ENCODE measurements at regions not wholly inside any gene's neighbourhood (a gene's known extent, or its start where the extent isn't known, plus 50 kb on each side); places are given as distances from the start of the nearest gene placed in this dataset.

GRCh38 chr3:177490626-177491025 lies 293.3 kb upstream of the TBL1XR1 start:
- Histone ChIP-seq H3K4ac (replicated peaks; ENCODE audit: insufficient read length, low read depth, low read length) (no peak overlapping the region), H3K4me1 (replicated peaks in 1 of 4; ENCODE audit: control insufficient read depth in 3 of 4, insufficient read depth in 4 of 4, low read length in 3 of 4) (no peaks in the 10 kb centered on the region), H3K79me1 (ENCODE audit: low read depth, low read length) (no peaks in the 10 kb centered on the region), H3K4me2 (ENCODE audit: insufficient read depth in 1 of 2, low read depth in 2 of 2, low read length in 2 of 2) (no peak overlapping the region), H2BK5ac (ENCODE audit: low read depth, low read length) (no peak overlapping the region), H4K20me1 (replicated peaks in 1 of 2; ENCODE audit: control insufficient read depth in 1 of 2, insufficient read depth in 2 of 2, low read length in 2 of 2) (no peaks in the 10 kb centered on the region), H2BK12ac (ENCODE audit: low read depth, low read length) (no peak overlapping the region), H3K27ac (ENCODE audit: low read depth, low read length) (no peak overlapping the region), H3K36me3 (ENCODE audit: control insufficient read depth in 2 of 4, insufficient read depth in 4 of 4, low read length in 3 of 4) (no peaks in the 10 kb centered on the region), H2BK20ac (ENCODE audit: low read length) (no peak overlapping the region), H2BK15ac (ENCODE audit: low read length) (no peak overlapping the region), H3K79me2 (ENCODE audit: control insufficient read depth in 1 of 2, insufficient read depth in 2 of 2, low read length in 2 of 2) (no peaks in the 10 kb centered on the region), H3K23me2 (ENCODE audit: low read depth, low read length) (no peaks in the 10 kb centered on the region; the same call in 1 of the 2 replicates), H2AFZ (ENCODE audit: low read length) (no peak overlapping the region), H2BK120ac (replicated peaks; ENCODE audit: low read depth, low read length) (no peak overlapping the region), H3K14ac (ENCODE audit: insufficient read length) (no peak overlapping the region), H3K9me3 (ENCODE audit: insufficient read depth in 2 of 2, low read depth in 1 of 2, low read length in 1 of 2) (no peaks in the 10 kb centered on the region; a peak in 1 of 4 replicates), H3K18ac (ENCODE audit: extremely low read depth, low read length) (no peak overlapping the region), H4K8ac (ENCODE audit: extremely low read depth, insufficient read depth, low read length) (no peak overlapping the region), H3K9ac (replicated peaks in 1 of 4; ENCODE audit: extremely low read depth in 1 of 4, low read depth in 3 of 4, low read length in 3 of 4) (no peak overlapping the region), H3K27me3 (replicated peaks in 1 of 4; ENCODE audit: control insufficient read depth in 3 of 4, extremely low read depth in 1 of 4, insufficient read depth in 3 of 4, low read length in 3 of 4) (no peaks in the 10 kb centered on the region), H2AK5ac (ENCODE audit: low read depth, low read length) (no peak overlapping the region), H3K56ac (replicated peaks; ENCODE audit: insufficient read length, low read depth, low read length) (no peak overlapping the region), H3K23ac (ENCODE audit: insufficient read length) (no peak overlapping the region), H4K91ac (replicated peaks; ENCODE audit: insufficient read length, low read length) (no peak overlapping the region), H3K4me3 (ENCODE audit: extremely low read depth in 1 of 4, insufficient read depth in 2 of 4, low read depth in 3 of 4, low read length in 4 of 4) (no peak overlapping the region), H4K5ac (ENCODE audit: insufficient read length, low read depth, low read length) (no peak overlapping the region)
- DNase-seq (ENCODE audit: low read depth in 1 of 2, low spot score in 2 of 2) (no peak), FAIRE-seq (no peak)
- 89% methylated on average over 3 of the region's 3 CpGs; no CpG with 5 or more reads in 1 of the 2 experiments for WGBS, 2 experiments (ENCODE audit: extremely low coverage in 1 of 2, insufficient coverage in 1 of 2, insufficient read length in 1 of 2, insufficient replicate concordance in 2 of 2, low coverage in 1 of 2, low lambda C conversion rate in 2 of 2, missing lambda C conversion rate in 1 of 2)
- ChIA-PET CTCF (ENCODE audit: partially characterized antibody) (no interaction called here), POLR2A (ENCODE audit: partially characterized antibody) (no interaction called here)
- no peak for TF ChIP-seq ASH2L (IDR thresholded peaks at IDR 0.05; ENCODE audit: low read length)
- no peak for TF ChIP-seq MAFK (IDR thresholded peaks at IDR 0.05; ENCODE audit: low read depth, low read length)
- TF ChIP-seq E2F6 (IDR thresholded peaks at IDR 0.05), result no peak
- no peak for TF ChIP-seq RBBP5 (IDR thresholded peaks at IDR 0.05; ENCODE audit: borderline replicate concordance, low read depth, low read length)
- TF ChIP-seq BRCA1 (IDR thresholded peaks at IDR 0.05; ENCODE audit: low read depth, low read length), result no peak
- TF ChIP-seq BCL11A (IDR thresholded peaks at IDR 0.05; ENCODE audit: low read depth in 2 of 2, low read length in 2 of 2), result no peak
- TF ChIP-seq CHD2 (IDR thresholded peaks at IDR 0.05; ENCODE audit: low read length), result no peak
- no peak for TF ChIP-seq ZNF274 (IDR thresholded peaks at IDR 0.05; ENCODE audit: borderline replicate concordance, extremely low read depth, low read length)
- no peak for TF ChIP-seq BACH1 (IDR thresholded peaks at IDR 0.05; ENCODE audit: low read length)
- no peak for TF ChIP-seq FOSL1 (IDR thresholded peaks at IDR 0.05; ENCODE audit: insufficient read depth, low read depth, low read length)
- TF ChIP-seq, protein P1, sequence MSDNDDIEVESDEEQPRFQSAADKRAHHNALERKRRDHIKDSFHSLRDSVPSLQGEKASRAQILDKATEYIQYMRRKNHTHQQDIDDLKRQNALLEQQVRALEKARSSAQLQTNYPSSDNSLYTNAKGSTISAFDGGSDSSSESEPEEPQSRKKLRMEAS (IDR thresholded peaks at IDR 0.05), result no peak
- no peak for TF ChIP-seq EP300 (IDR thresholded peaks at IDR 0.05; ENCODE audit: borderline replicate concordance in 1 of 2, low read depth in 2 of 2, low read length in 2 of 2)
- no peak for TF ChIP-seq EGR1 (IDR thresholded peaks at IDR 0.05; ENCODE audit: borderline replicate concordance, low read depth, low read length)
- TF ChIP-seq NRF1 (IDR thresholded peaks at IDR 0.05; ENCODE audit: low read depth, low read length), result no peak
- TF ChIP-seq RXRA (IDR thresholded peaks at IDR 0.05; ENCODE audit: insufficient read depth, low read depth, low read length), result no peak
